Natural killer cell (primary cell): ENCODE measurements at regions not wholly inside any gene's neighbourhood (a gene's known extent, or its start where the extent isn't known, plus 50 kb on each side); places are given as distances from the start of the nearest gene placed in this dataset.

ENCODE experiments used
- ATAC-seq, 3 donors: fragments of 150-1000 bp in 2 of 3; fragments of 200-7000 bp in 1 of 3; cut with Tn5 transposase; 1 replicate in 1 of 3; 2 replicates in 2 of 3; pipeline ENCODE4 v1.10.0; 2021; ENCODE audit warnings: mild to moderate bottlenecking in 2 of 3, moderate library complexity in 2 of 3
- DNase-seq, 2 donors: peaks; one replicate each; pipeline versions ENCODE4 v3.0.0 to v3.0.0-alpha.2; 2013 to 2021; ENCODE audit warnings: mixed read lengths in 1 of 2
- H3K27ac ChIP-seq: one replicate; pipeline ENCODE4 v1.5.1; 2013; ENCODE audit warnings: mild to moderate bottlenecking, low read length
- H3K27me3 ChIP-seq: one replicate; pipeline ENCODE4 v1.6.1; 2013; ENCODE audit warnings: low read length; ENCODE audit not compliant: control insufficient read depth, insufficient read depth
- H3K36me3 ChIP-seq: one replicate; pipeline ENCODE4 v1.6.1; 2013; ENCODE audit warnings: low read length; ENCODE audit not compliant: control insufficient read depth, insufficient read depth
- H3K4me1 ChIP-seq: one replicate; pipeline ENCODE4 v1.6.1; 2013; ENCODE audit warnings: low read length; ENCODE audit not compliant: control insufficient read depth, insufficient read depth
- H3K4me3 ChIP-seq: one replicate; pipeline ENCODE4 v1.5.1; 2013; ENCODE audit warnings: low read length
- H3K9me3 ChIP-seq: one replicate; pipeline ENCODE4 v1.6.1; 2013; ENCODE audit warnings: low read length; ENCODE audit not compliant: control insufficient read depth, insufficient read depth
- H3K27ac Mint-ChIP-seq, 2 donors: one replicate each; pipeline ENCODE4 v1.8.0; 2022; ENCODE audit warnings: mild to moderate bottlenecking in 2 of 2, mixed read lengths in 2 of 2, moderate library complexity in 1 of 2
- H3K27me3 Mint-ChIP-seq, 2 donors: one replicate each; pipeline ENCODE4 v1.8.0; 2022; ENCODE audit warnings: low read depth in 2 of 2, mixed read lengths in 2 of 2
- H3K36me3 Mint-ChIP-seq: one replicate; pipeline ENCODE4 v1.8.0; 2022; ENCODE audit warnings: mixed read lengths
- H3K4me1 Mint-ChIP-seq, 2 donors: one replicate each; pipeline ENCODE4 v1.8.0; 2022; ENCODE audit warnings: mixed read lengths in 2 of 2
- H3K4me3 Mint-ChIP-seq: one replicate; pipeline ENCODE4 v1.8.0; 2022; ENCODE audit warnings: mild to moderate bottlenecking, moderate library complexity, mixed read lengths
- H3K9me3 Mint-ChIP-seq, 2 donors: one replicate each; pipeline ENCODE4 v1.8.0; 2022; ENCODE audit warnings: mixed read lengths in 2 of 2
- CTCF ChIP-seq: fragments of 200-600 bp; IDR thresholded peaks from one replicate; pipeline ENCODE4 v1.8.0; 2022; ENCODE audit warnings: antibody characterized with exemption
- WGBS: methylation state at CpG from one replicate; pipeline ENCODE4 v1.1.7; 2013; ENCODE audit warnings: missing lambda C conversion rate; ENCODE audit not compliant: insufficient coverage; 5-methylcytosine and 5-hydroxymethylcytosine counted together
- intact Hi-C: fragments of 100-400 bp; cut with micrococcal nuclease; formaldehyde crosslinking; loops from one replicate; pipeline ENCODE4 v1.14.2; 2022

- DNase-seq, result no peak
- Histone ChIP-seq H3K27ac (no peak overlapping the region), H3K36me3 (no peaks in the 10 kb centered on the region), H3K4me1 (no peaks in the 10 kb centered on the region), H3K4me3 (no peak overlapping the region), H3K9me3 (no peaks in the 10 kb centered on the region), H3K27me3 (no peaks in the 10 kb centered on the region)
- WGBS, result no CpG with 5 or more reads among the region's 1 CpG
- H3K4me3 Mint-ChIP-seq, result no peak overlapping the region
- ATAC-seq, result no peak
- peaks cover 3 to 5% of the 10 kb centered on the region in 2 donors for H3K9me3 Mint-ChIP-seq
- no peaks in the 10 kb centered on the region for H3K4me1 Mint-ChIP-seq
- no peaks in the 10 kb centered on the region for H3K27me3 Mint-ChIP-seq
- intact Hi-C loops, result no loop called here
- TF ChIP-seq CTCF, result no peak
- no peak overlapping the region for H3K27ac Mint-ChIP-seq
- no peaks in the 10 kb centered on the region for H3K36me3 Mint-ChIP-seq
Measured at GRCh38 chr10:90399782-90400181, 458.1 kb downstream of the HTR7 start.

- H3K9me3 ChIP-seq, result no peaks in the 10 kb centered on the region
- Mint-ChIP-seq H3K4me3 (no peak overlapping the region), H3K9me3 (peaks cover 2 to 3% of the 10 kb centered on the region in 2 donors), H3K4me1 (no peaks in the 10 kb centered on the region), H3K27ac (no peak overlapping the region), H3K27me3 (no peaks in the 10 kb centered on the region), H3K36me3 (no peaks in the 10 kb centered on the region)
- WGBS, result no CpG with 5 or more reads among the region's 2 CpGs
- H3K36me3 ChIP-seq, result no peaks in the 10 kb centered on the region
- ATAC-seq, result no peak
- H3K27me3 ChIP-seq, result no peaks in the 10 kb centered on the region
- H3K4me3 ChIP-seq, result no peak overlapping the region
- no peak overlapping the region for H3K27ac ChIP-seq
- DNase-seq, result no peak
- intact Hi-C loops, result no loop called here
- no peak for TF ChIP-seq CTCF
- H3K4me1 ChIP-seq, result no peaks in the 10 kb centered on the region
Measured at GRCh38 chr10:90403211-90404000, 454.4 kb downstream of the HTR7 start.

- ATAC-seq (no peak), DNase-seq (no peak)
- H3K4me3 ChIP-seq, result no peak overlapping the region
- H3K27me3 ChIP-seq, result no peaks in the 10 kb centered on the region
- Mint-ChIP-seq H3K36me3 (no peaks in the 10 kb centered on the region), H3K9me3 (peaks cover 2 to 6% of the 10 kb centered on the region in 2 donors), H3K27me3 (no peaks in the 10 kb centered on the region), H3K27ac (no peak overlapping the region), H3K4me1 (no peaks in the 10 kb centered on the region), H3K4me3 (no peak overlapping the region)
- WGBS, result 93% methylated on average over 3 of the region's 3 CpGs
- no peaks in the 10 kb centered on the region for H3K36me3 ChIP-seq
- no peaks in the 10 kb centered on the region for H3K4me1 ChIP-seq
- no peaks in the 10 kb centered on the region for H3K9me3 ChIP-seq
- no peak overlapping the region for H3K27ac ChIP-seq
- no peak for TF ChIP-seq CTCF
- intact Hi-C loops, result no loop called here
Measured at GRCh38 chr10:90407131-90407530, 450.7 kb downstream of the HTR7 start.

- H3K27me3 Mint-ChIP-seq, result no peaks in the 10 kb centered on the region
- WGBS, result no CpG with 5 or more reads among the region's 2 CpGs
- H3K4me1 ChIP-seq, result no peaks in the 10 kb centered on the region
- no peak overlapping the region for H3K4me3 ChIP-seq
- no peaks in the 10 kb centered on the region for H3K27me3 ChIP-seq
- no peaks in the 10 kb centered on the region for H3K36me3 Mint-ChIP-seq
- peaks cover 2 to 6% of the 10 kb centered on the region in 2 donors for H3K9me3 Mint-ChIP-seq
- no peaks in the 10 kb centered on the region for H3K9me3 ChIP-seq
- ATAC-seq (no peak), DNase-seq (no peak)
- intact Hi-C loops, result no loop called here
- H3K36me3 ChIP-seq, result no peaks in the 10 kb centered on the region
- H3K27ac Mint-ChIP-seq, result no peak overlapping the region
- H3K27ac ChIP-seq, result no peak overlapping the region
- no peaks in the 10 kb centered on the region for H3K4me1 Mint-ChIP-seq
- TF ChIP-seq CTCF, result no peak
- H3K4me3 Mint-ChIP-seq, result no peak overlapping the region
Measured at GRCh38 chr10:90407851-90408250, 450.0 kb downstream of the HTR7 start.
